LNCaP clone FGC (cell line): ENCODE measurements at regions not wholly inside any gene's neighbourhood (a gene's known extent, or its start where the extent isn't known, plus 50 kb on each side); places are given as distances from the start of the nearest gene placed in this dataset.
"Not testable (repeated sequence)": the region's sequence is repeated elsewhere in the genome, so short reads cannot be mapped to it uniquely, and the experiment has no call there.

ENCODE experiments used
- DNase-seq: peaks from one replicate; pipeline ENCODE4 v3.0.0-alpha.2; 2011; ENCODE audit warnings: low read depth
- H3K4me3 ChIP-seq: 2 replicates; pipeline ENCODE4 v1.5.1; 2011; ENCODE audit warnings: mild to moderate bottlenecking, low read depth, low read length, control low read depth
- TF ChIP-seq, protein P1 (sequence below): IDR thresholded peaks from 2 replicates; pipeline ENCODE4 v1.5.1; 2012; ENCODE audit warnings: mild to moderate bottlenecking; ENCODE audit not compliant: control insufficient read depth, insufficient read depth; ENCODE audit errors: extremely low read depth

DNA sequence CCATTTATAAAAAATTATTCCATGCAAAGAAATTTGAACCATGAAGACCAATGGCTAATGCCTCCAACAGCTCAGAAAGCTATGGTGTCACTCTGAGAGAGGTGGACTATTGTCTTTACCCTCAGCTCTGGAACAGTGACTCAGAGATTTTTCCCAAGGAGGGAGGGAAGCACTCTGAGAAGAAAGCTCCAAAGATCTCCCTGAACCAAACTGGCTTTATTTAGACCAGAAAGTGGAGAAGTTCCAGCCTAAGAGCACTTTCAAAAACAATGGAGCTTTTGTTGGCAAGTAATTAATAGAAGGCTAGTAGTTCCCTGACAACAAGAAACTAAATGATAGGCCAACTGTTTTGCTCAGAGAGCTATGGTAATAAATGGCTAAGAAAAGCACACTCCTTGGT lies 599.9 kb upstream of the MDGA2 start:
- TF ChIP-seq, protein P1, sequence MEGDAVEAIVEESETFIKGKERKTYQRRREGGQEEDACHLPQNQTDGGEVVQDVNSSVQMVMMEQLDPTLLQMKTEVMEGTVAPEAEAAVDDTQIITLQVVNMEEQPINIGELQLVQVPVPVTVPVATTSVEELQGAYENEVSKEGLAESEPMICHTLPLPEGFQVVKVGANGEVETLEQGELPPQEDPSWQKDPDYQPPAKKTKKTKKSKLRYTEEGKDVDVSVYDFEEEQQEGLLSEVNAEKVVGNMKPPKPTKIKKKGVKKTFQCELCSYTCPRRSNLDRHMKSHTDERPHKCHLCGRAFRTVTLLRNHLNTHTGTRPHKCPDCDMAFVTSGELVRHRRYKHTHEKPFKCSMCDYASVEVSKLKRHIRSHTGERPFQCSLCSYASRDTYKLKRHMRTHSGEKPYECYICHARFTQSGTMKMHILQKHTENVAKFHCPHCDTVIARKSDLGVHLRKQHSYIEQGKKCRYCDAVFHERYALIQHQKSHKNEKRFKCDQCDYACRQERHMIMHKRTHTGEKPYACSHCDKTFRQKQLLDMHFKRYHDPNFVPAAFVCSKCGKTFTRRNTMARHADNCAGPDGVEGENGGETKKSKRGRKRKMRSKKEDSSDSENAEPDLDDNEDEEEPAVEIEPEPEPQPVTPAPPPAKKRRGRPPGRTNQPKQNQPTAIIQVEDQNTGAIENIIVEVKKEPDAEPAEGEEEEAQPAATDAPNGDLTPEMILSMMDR = no peak
- DNase-seq = no peak
- H3K4me3 ChIP-seq = no peak overlapping the region

DNA sequence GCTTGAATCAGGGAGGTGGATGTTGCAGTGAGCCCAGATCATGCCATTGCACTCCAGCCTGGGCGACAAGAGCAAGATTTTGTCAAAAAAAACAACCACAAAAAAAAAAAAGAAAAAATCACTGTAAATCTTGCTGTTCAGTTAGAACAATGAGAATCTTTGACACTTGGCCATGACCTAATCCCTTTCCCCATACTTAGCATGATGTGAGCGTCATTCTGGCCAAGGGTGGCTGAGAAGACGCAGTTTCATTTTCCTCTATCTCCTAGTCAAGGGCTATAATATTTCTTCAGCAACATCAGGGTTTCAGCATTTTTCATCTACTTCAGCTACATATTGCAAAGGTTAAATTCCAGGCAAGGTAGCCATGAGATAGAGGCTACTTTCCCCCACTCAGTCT lies 599.4 kb upstream of the MDGA2 start:
- DNase-seq = no peak
- no peak overlapping the region for H3K4me3 ChIP-seq
- TF ChIP-seq, protein P1 = no peak

DNA sequence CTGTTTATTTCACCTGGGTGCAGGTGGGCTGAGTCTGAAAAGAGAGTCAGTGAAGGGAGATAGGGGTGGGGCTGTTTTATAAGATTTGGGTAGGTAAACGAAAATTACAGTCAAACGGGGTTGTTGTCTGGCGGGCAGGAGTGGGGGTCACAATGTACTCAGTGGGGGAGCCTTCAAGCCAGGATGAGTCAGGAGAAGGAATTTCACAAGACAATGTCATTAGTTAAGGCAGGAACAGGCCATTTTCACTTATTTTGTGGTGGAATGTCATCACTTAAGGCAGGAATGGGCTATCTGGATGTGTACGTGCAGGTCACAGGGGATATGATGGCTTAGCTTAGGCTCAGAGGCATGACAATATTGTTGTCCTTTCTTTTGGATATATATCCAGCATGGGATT lies 592.5 kb upstream of the MDGA2 start:
- H3K4me3 ChIP-seq, DNase-seq: not testable (repeated sequence)

DNA sequence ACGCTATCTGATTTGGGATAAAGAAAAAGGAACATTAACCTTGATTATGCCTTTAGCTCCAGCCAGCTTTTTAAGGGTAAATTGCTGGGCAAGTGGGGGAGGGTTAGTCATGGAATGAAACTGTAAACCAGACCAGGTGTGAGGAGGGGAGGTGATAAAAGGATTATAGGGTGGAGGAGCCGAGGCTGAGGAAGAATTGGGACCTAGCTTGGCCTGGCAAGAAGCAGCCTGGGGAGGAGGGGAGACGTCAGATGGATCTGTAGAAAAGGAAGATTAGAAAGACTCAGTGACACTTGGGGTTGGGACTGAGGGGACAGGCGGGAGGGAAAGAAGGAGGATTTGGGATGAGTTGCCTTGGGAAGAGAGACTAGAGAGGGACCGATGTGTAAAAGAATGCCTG lies 590.8 kb upstream of the MDGA2 start:
- DNase-seq, H3K4me3 ChIP-seq: not testable (repeated sequence)

DNA sequence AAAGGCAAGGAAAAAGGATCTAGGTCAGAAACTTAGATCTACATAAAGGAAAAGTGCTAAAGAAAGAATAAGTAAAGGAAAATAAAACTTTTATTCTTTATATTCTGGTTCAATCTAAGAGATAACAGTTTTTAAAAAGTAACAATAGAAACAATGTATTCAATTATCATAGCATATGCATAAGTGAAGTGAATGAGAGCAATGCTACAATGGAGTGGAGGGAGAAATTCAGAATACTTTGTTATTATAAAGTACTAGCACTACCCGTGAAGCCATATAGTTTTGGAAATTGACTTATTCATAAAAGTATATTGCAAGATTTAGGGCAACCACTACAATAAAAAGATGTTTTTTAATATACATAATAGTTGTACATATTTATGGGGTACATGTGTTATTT lies 586.0 kb upstream of the MDGA2 start:
- H3K4me3 ChIP-seq = no peak overlapping the region
- TF ChIP-seq, protein P1 = no peak

DNA sequence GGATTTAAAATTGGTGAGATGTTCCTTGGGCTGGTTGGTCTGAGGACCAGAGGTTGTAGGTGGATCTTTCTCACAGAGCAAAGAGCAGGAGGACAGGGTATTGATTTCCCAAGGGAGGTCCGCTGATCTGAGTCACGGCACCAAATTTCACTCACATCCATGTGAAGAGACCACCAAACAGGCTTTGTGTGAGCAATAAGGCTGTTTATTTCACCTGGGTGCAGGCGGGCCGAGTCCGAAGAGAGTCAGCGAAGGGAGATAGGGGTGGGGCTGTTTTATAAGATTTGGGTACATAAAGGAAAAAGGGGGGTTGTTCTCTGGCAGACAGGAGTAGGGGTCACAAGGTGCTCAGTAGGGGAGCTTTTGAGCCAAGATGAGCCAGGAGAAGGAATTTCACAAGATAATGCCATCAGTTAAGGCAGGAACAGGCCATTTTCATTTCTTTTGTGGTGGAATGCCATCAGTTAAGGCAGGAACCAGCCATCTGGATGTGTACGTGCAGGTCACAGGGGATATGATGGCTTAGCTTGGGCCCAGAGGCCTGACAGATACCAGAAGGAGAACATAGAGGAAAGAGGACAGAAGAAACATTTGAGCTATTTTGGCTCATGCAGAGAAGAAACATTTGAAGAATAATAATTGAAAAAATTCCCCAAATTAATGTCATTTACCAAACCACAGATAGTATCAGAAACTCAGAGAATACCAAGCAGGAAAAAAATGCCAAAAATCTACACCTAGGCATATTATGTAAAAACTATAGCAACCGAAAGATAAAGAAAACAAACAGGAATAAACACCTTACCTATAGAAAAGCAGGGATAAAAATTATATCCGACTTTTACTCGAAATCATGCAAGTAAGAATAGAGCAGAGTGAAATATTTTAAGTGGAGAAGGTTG lies 585.2 kb upstream of the MDGA2 start:
- H3K4me3 ChIP-seq, DNase-seq: not testable (repeated sequence)

More for the DNA sequence above, 586.0 kb upstream of the MDGA2 start:
- DNase-seq = no peak

- H3K4me3 ChIP-seq, DNase-seq: not testable (repeated sequence)
Measured at GRCh38 chr14:48259876-48260275, 584.5 kb upstream of the MDGA2 start.

DNA sequence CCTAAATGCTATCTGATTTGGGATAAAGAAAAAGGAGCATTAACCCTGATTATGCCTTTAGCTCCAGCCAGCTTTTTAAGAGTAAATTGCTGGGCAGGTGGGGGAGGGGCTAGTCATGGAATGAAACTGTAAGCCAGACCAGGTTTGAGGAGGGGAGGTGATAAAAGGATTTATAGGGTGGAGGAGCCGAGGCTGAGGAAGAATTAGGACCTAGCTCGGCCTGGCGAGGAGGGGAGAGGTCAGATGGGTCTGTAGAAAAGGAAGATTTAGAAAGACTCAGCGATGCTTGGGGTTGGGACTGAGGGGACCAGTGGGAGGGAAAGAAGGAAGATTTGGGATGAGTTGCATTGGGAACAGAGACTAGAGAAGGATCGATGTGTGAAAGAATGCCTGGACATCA lies 583.8 kb upstream of the MDGA2 start:
- not testable (repeated sequence) for DNase-seq, H3K4me3 ChIP-seq

GRCh38 chr14:48258703-48259102 lies 583.3 kb upstream of the MDGA2 start:
- not testable (repeated sequence) for H3K4me3 ChIP-seq, DNase-seq

- DNase-seq = no peak
- TF ChIP-seq, protein P1 = no peak
- no peak overlapping the region for H3K4me3 ChIP-seq
Measured at GRCh38 chr14:48253020-48253419, 577.6 kb upstream of the MDGA2 start.
